ENCODE measurements at regions not wholly inside any gene's neighbourhood (a gene's known extent, or its start where the extent isn't known, plus 50 kb on each side); places are given as distances from the start of the nearest gene placed in this dataset.

DNA sequence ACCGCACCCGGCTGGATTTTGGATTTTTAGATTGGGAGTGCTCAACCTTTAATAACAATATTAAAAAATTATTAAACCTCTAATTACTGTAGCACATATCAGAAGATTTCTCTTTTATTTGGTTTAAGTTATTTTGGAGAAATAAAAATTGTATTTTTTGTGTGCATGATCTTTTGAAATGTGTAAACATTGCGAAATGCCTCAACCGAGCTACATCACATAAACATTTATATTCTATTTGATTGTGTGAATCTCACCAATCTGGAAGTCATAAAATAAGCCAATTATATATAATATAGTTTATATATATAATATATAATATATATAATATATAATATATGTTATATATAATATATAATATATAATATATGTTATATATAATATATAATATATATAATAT lies 696.2 kb upstream of the RBFOX1 start:
- TF ChIP-seq, protein P1, sequence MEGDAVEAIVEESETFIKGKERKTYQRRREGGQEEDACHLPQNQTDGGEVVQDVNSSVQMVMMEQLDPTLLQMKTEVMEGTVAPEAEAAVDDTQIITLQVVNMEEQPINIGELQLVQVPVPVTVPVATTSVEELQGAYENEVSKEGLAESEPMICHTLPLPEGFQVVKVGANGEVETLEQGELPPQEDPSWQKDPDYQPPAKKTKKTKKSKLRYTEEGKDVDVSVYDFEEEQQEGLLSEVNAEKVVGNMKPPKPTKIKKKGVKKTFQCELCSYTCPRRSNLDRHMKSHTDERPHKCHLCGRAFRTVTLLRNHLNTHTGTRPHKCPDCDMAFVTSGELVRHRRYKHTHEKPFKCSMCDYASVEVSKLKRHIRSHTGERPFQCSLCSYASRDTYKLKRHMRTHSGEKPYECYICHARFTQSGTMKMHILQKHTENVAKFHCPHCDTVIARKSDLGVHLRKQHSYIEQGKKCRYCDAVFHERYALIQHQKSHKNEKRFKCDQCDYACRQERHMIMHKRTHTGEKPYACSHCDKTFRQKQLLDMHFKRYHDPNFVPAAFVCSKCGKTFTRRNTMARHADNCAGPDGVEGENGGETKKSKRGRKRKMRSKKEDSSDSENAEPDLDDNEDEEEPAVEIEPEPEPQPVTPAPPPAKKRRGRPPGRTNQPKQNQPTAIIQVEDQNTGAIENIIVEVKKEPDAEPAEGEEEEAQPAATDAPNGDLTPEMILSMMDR (conservative IDR thresholded peaks at IDR 0.05 in 1 of 2, IDR thresholded peaks at IDR 0.05 in 1 of 2; ENCODE audit: low read depth in 1 of 2, low read length in 2 of 2) = no peak
- TF ChIP-seq EZH2 (IDR thresholded peaks at IDR 0.05; ENCODE audit: low read length, missing control alignments) = no peak

All from fibroblast of lung (primary cell).